GM23338 (cell line): ENCODE measurements at regions not wholly inside any gene's neighbourhood (a gene's known extent, or its start where the extent isn't known, plus 50 kb on each side); places are given as distances from the start of the nearest gene placed in this dataset.

Experiments
- ATAC-seq: fragments of 200-7000 bp; cut with Tn5 transposase; 3 replicates; pipeline ENCODE4 v1.9.1; 2020
- DNase-seq: peaks from one replicate; pipeline ENCODE4 v3.0.0-alpha.2; 2015; ENCODE audit warnings: low spot score
- H2AFZ ChIP-seq: fragments of 200-600 bp; sonication (generic); 2 replicates; pipeline ENCODE4 v1.8.0; 2016; ENCODE audit warnings: antibody characterized with exemption, mild to moderate bottlenecking, moderate library complexity
- H3F3A ChIP-seq: fragments of 200-600 bp; sonication (generic); replicated peaks from 2 replicates; pipeline ENCODE4 v1.8.0; 2017; ENCODE audit warnings: antibody characterized with exemption, mixed run types, low read depth
- H3K27ac ChIP-seq: fragments of 200-600 bp; sonication (generic); 2 replicates; pipeline ENCODE4 v1.6.1; 2016; ENCODE audit warnings: low read depth
- H3K27me3 ChIP-seq: fragments of 200-600 bp; sonication (generic); 2 replicates; pipeline ENCODE4 v1.8.0; 2016; ENCODE audit warnings: mild to moderate bottlenecking, mixed run types, moderate library complexity; ENCODE audit not compliant: insufficient read depth
- H3K36me3 ChIP-seq: fragments of 200-600 bp; sonication (generic); 2 replicates; pipeline ENCODE4 v1.8.0; 2016; ENCODE audit warnings: mild to moderate bottlenecking; ENCODE audit not compliant: insufficient read depth
- H3K4me1 ChIP-seq: fragments of 200-600 bp; sonication (generic); 2 replicates; pipeline ENCODE4 v1.8.0; 2016; ENCODE audit warnings: mild to moderate bottlenecking, moderate library complexity; ENCODE audit not compliant: insufficient read depth
- H3K4me2 ChIP-seq: fragments of 200-600 bp; sonication (generic); 2 replicates; pipeline ENCODE4 v1.7.1; 2017; ENCODE audit warnings: mixed run types
- H3K4me3 ChIP-seq: fragments of 200-600 bp; sonication (generic); 2 replicates; pipeline ENCODE4 v1.6.1; 2016; ENCODE audit warnings: mixed run types
- H3K79me2 ChIP-seq: fragments of 200-600 bp; sonication (generic); replicated peaks from 2 replicates; pipeline ENCODE4 v1.8.0; 2017; ENCODE audit warnings: mild to moderate bottlenecking; ENCODE audit not compliant: insufficient read depth
- H3K9me2 ChIP-seq: fragments of 200-600 bp; sonication (generic); 2 replicates; pipeline ENCODE4 v1.8.0; 2017; ENCODE audit not compliant: insufficient read depth
- H4K20me1 ChIP-seq: fragments of 200-600 bp; sonication (generic); replicated peaks from 2 replicates; pipeline ENCODE4 v1.8.0; 2017; ENCODE audit warnings: mild to moderate bottlenecking; ENCODE audit not compliant: insufficient read depth
- H3K27ac Mint-ChIP-seq: 2 replicates; pipeline ENCODE4 v1.8.0; 2020; ENCODE audit warnings: inconsistent platforms, mild to moderate bottlenecking, moderate library complexity, mixed read lengths
- H3K27me3 Mint-ChIP-seq: 3 replicates; pipeline ENCODE4 v1.8.0; 2022; ENCODE audit warnings: low read depth, mild to moderate bottlenecking, moderate library complexity, mixed read lengths, inconsistent platforms; ENCODE audit not compliant: insufficient read depth, poor library complexity
- H3K36me3 Mint-ChIP-seq: 3 replicates; pipeline ENCODE4 v1.8.0; 2021; ENCODE audit warnings: low read depth, mild to moderate bottlenecking, inconsistent platforms, moderate library complexity, mixed read lengths
- H3K4me1 Mint-ChIP-seq: 3 replicates; pipeline ENCODE4 v1.8.0; 2020; ENCODE audit warnings: mild to moderate bottlenecking, inconsistent platforms, mixed read lengths
- H3K4me3 Mint-ChIP-seq: 3 replicates; pipeline ENCODE4 v1.8.0; 2021; ENCODE audit warnings: moderate library complexity, mild to moderate bottlenecking, inconsistent platforms, mixed read lengths
- H3K9me3 Mint-ChIP-seq: 3 replicates; pipeline ENCODE4 v1.8.0; 2020; ENCODE audit warnings: moderate library complexity, mild to moderate bottlenecking, inconsistent platforms, mixed read lengths
- CREB1 ChIP-seq: fragments of 250-450 bp; sonication (Bioruptor Pico); IDR thresholded peaks from 2 replicates; pipeline ENCODE4 v1.5.0; 2020; ENCODE audit warnings: low read depth, mild to moderate bottlenecking, moderate library complexity
- EZH2 ChIP-seq: fragments of 200-600 bp; sonication (generic); IDR thresholded peaks from one replicate; pipeline ENCODE4 v1.8.0; 2017; ENCODE audit warnings: antibody characterized with exemption, mild to moderate bottlenecking, low read depth; ENCODE audit not compliant: unreplicated experiment
- EZH2phosphoT487 ChIP-seq: fragments of 200-600 bp; sonication (generic); IDR thresholded peaks from one replicate; pipeline ENCODE4 v1.8.1; 2018; ENCODE audit warnings: antibody characterized with exemption; ENCODE audit not compliant: unreplicated experiment
- JUNB ChIP-seq: IDR thresholded peaks from one replicate; pipeline ENCODE4 v1.6.1; 2016; ENCODE audit warnings: antibody characterized with exemption; ENCODE audit not compliant: unreplicated experiment
- NANOG ChIP-seq: IDR thresholded peaks from 2 replicates; pipeline ENCODE4 v1.6.1; 2016; ENCODE audit warnings: antibody characterized with exemption, borderline replicate concordance
- POLR2AphosphoS5 ChIP-seq: IDR thresholded peaks from 2 replicates; pipeline ENCODE4 v1.6.1; 2016; ENCODE audit warnings: antibody characterized with exemption, low read depth
- STAT1 ChIP-seq: IDR thresholded peaks from one replicate; pipeline ENCODE4 v1.6.1; 2016; ENCODE audit warnings: antibody characterized with exemption; ENCODE audit not compliant: unreplicated experiment
- ZNF114 ChIP-seq: fragments of 250-450 bp; sonication (Bioruptor Pico); IDR thresholded peaks from 2 replicates; pipeline ENCODE4 v1.5.0; 2020; ENCODE audit warnings: mild to moderate bottlenecking, moderate library complexity
- ZNF331 ChIP-seq: fragments of 250-450 bp; sonication (Bioruptor Pico); IDR thresholded peaks from 2 replicates; pipeline ENCODE4 v1.5.0; 2020; ENCODE audit warnings: low read depth, mild to moderate bottlenecking, moderate library complexity
- TF ChIP-seq, protein P1 (sequence below): IDR thresholded peaks from 2 replicates; pipeline ENCODE4 v1.6.1; 2016; ENCODE audit warnings: antibody characterized with exemption
- TF ChIP-seq, protein P2 (sequence below): IDR thresholded peaks from one replicate; pipeline ENCODE4 v1.6.1; 2018; ENCODE audit warnings: antibody characterized with exemption; ENCODE audit not compliant: unreplicated experiment
- TF ChIP-seq, protein P3 (sequence below), 2 experiments: fragments of 200-600 bp in 1 of 2; sonication (generic) in 1 of 2; conservative IDR thresholded peaks; 2 replicates each; pipeline versions ENCODE4 v1.5.1 to v1.6.1; 2016 to 2017; ENCODE audit warnings: antibody characterized with exemption in 2 of 2, low read depth in 2 of 2, mild to moderate bottlenecking in 2 of 2, moderate library complexity in 1 of 2
- TF ChIP-seq, protein P4 (sequence below): fragments of 250-450 bp; sonication (Bioruptor Pico); IDR thresholded peaks from 2 replicates; pipeline ENCODE4 v1.5.0; 2020; ENCODE audit warnings: mild to moderate bottlenecking, moderate library complexity

DNA sequence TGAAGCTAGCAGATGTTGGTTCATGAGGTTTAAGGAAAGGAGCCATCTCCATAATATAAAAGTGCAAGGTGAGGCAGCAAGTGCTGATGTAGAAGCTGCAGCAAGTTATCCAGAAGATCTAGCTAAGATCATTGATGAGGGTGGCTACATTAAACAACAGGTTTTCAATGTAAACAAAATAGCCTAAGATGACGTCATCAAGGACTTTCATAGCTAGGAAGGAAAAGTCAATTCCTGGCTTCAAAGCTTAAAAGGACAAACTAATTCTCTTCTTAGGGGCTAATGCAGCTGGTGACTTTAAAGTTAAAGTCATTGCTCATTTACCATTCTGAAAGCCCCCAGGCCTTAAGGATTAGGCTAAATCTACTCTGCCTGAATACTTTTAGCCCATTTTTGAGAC, 141.9 kb downstream of the MID1IP1 start:
- peaks cover 12% of the 10 kb centered on the region; the same call in 2 of the 3 replicates for H3K9me3 Mint-ChIP-seq
- H3K9me2 ChIP-seq, result no peaks in the 10 kb centered on the region

More for the DNA sequence above, 141.9 kb downstream of the MID1IP1 start:
- no peak overlapping the region for H3K27ac Mint-ChIP-seq
- H3K27me3 ChIP-seq, result no peaks in the 10 kb centered on the region
- ATAC-seq (no peak), DNase-seq (no peak)
- H3K4me3 Mint-ChIP-seq, result no peak overlapping the region
- H3K79me2 ChIP-seq, result no peaks in the 10 kb centered on the region
- no peaks in the 10 kb centered on the region for H3K36me3 ChIP-seq
- no peaks in the 10 kb centered on the region for H4K20me1 ChIP-seq
- no peak overlapping the region for H3K4me3 ChIP-seq
- TF ChIP-seq, protein P1, sequence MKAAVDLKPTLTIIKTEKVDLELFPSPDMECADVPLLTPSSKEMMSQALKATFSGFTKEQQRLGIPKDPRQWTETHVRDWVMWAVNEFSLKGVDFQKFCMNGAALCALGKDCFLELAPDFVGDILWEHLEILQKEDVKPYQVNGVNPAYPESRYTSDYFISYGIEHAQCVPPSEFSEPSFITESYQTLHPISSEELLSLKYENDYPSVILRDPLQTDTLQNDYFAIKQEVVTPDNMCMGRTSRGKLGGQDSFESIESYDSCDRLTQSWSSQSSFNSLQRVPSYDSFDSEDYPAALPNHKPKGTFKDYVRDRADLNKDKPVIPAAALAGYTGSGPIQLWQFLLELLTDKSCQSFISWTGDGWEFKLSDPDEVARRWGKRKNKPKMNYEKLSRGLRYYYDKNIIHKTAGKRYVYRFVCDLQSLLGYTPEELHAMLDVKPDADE, result no peak
- no peak for TF ChIP-seq ZNF114 (CRISPR knock-in tag)
- no peak for TF ChIP-seq ZNF331 (CRISPR knock-in tag)
- TF ChIP-seq, protein P2, sequence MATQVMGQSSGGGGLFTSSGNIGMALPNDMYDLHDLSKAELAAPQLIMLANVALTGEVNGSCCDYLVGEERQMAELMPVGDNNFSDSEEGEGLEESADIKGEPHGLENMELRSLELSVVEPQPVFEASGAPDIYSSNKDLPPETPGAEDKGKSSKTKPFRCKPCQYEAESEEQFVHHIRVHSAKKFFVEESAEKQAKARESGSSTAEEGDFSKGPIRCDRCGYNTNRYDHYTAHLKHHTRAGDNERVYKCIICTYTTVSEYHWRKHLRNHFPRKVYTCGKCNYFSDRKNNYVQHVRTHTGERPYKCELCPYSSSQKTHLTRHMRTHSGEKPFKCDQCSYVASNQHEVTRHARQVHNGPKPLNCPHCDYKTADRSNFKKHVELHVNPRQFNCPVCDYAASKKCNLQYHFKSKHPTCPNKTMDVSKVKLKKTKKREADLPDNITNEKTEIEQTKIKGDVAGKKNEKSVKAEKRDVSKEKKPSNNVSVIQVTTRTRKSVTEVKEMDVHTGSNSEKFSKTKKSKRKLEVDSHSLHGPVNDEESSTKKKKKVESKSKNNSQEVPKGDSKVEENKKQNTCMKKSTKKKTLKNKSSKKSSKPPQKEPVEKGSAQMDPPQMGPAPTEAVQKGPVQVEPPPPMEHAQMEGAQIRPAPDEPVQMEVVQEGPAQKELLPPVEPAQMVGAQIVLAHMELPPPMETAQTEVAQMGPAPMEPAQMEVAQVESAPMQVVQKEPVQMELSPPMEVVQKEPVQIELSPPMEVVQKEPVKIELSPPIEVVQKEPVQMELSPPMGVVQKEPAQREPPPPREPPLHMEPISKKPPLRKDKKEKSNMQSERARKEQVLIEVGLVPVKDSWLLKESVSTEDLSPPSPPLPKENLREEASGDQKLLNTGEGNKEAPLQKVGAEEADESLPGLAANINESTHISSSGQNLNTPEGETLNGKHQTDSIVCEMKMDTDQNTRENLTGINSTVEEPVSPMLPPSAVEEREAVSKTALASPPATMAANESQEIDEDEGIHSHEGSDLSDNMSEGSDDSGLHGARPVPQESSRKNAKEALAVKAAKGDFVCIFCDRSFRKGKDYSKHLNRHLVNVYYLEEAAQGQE, result no peak
- TF ChIP-seq POLR2AphosphoS5, result no peak
- TF ChIP-seq NANOG, result no peak
- no peak for TF ChIP-seq STAT1
- no peak for TF ChIP-seq JUNB
- TF ChIP-seq EZH2, result no peak
- TF ChIP-seq EZH2phosphoT487, result no peak
- no peak for TF ChIP-seq CREB1
- TF ChIP-seq, protein P3, sequence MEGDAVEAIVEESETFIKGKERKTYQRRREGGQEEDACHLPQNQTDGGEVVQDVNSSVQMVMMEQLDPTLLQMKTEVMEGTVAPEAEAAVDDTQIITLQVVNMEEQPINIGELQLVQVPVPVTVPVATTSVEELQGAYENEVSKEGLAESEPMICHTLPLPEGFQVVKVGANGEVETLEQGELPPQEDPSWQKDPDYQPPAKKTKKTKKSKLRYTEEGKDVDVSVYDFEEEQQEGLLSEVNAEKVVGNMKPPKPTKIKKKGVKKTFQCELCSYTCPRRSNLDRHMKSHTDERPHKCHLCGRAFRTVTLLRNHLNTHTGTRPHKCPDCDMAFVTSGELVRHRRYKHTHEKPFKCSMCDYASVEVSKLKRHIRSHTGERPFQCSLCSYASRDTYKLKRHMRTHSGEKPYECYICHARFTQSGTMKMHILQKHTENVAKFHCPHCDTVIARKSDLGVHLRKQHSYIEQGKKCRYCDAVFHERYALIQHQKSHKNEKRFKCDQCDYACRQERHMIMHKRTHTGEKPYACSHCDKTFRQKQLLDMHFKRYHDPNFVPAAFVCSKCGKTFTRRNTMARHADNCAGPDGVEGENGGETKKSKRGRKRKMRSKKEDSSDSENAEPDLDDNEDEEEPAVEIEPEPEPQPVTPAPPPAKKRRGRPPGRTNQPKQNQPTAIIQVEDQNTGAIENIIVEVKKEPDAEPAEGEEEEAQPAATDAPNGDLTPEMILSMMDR (conservative IDR thresholded peaks at IDR 0.05; ENCODE audit: low read depth in 2 of 2), result no peak
- TF ChIP-seq, protein P4, sequence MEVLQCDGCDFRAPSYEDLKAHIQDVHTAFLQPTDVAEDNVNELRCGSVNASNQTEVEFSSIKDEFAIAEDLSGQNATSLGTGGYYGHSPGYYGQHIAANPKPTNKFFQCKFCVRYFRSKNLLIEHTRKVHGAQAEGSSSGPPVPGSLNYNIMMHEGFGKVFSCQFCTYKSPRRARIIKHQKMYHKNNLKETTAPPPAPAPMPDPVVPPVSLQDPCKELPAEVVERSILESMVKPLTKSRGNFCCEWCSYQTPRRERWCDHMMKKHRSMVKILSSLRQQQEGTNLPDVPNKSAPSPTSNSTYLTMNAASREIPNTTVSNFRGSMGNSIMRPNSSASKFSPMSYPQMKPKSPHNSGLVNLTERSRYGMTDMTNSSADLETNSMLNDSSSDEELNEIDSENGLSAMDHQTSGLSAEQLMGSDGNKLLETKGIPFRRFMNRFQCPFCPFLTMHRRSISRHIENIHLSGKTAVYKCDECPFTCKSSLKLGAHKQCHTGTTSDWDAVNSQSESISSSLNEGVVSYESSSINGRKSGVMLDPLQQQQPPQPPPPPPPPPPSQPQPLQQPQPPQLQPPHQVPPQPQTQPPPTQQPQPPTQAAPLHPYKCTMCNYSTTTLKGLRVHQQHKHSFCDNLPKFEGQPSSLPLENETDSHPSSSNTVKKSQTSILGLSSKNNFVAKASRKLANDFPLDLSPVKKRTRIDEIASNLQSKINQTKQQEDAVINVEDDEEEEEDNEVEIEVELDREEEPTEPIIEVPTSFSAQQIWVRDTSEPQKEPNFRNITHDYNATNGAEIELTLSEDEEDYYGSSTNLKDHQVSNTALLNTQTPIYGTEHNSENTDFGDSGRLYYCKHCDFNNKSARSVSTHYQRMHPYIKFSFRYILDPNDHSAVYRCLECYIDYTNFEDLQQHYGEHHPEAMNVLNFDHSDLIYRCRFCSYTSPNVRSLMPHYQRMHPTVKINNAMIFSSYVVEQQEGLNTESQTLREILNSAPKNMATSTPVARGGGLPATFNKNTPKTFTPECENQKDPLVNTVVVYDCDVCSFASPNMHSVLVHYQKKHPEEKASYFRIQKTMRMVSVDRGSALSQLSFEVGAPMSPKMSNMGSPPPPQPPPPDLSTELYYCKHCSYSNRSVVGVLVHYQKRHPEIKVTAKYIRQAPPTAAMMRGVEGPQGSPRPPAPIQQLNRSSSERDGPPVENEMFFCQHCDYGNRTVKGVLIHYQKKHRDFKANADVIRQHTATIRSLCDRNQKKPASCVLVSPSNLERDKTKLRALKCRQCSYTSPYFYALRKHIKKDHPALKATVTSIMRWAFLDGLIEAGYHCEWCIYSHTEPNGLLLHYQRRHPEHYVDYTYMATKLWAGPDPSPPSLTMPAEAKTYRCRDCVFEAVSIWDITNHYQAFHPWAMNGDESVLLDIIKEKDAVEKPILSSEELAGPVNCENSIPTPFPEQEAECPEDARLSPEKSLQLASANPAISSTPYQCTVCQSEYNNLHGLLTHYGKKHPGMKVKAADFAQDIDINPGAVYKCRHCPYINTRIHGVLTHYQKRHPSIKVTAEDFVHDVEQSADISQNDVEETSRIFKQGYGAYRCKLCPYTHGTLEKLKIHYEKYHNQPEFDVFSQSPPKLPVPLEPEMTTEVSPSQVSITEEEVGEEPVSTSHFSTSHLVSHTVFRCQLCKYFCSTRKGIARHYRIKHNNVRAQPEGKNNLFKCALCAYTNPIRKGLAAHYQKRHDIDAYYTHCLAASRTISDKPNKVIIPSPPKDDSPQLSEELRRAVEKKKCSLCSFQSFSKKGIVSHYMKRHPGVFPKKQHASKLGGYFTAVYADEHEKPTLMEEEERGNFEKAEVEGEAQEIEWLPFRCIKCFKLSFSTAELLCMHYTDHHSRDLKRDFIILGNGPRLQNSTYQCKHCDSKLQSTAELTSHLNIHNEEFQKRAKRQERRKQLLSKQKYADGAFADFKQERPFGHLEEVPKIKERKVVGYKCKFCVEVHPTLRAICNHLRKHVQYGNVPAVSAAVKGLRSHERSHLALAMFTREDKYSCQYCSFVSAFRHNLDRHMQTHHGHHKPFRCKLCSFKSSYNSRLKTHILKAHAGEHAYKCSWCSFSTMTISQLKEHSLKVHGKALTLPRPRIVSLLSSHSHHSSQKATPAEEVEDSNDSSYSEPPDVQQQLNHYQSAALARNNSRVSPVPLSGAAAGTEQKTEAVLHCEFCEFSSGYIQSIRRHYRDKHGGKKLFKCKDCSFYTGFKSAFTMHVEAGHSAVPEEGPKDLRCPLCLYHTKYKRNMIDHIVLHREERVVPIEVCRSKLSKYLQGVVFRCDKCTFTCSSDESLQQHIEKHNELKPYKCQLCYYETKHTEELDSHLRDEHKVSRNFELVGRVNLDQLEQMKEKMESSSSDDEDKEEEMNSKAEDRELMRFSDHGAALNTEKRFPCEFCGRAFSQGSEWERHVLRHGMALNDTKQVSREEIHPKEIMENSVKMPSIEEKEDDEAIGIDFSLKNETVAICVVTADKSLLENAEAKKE (CRISPR knock-in tag), result no peak
- no peak overlapping the region for H3K4me2 ChIP-seq
- H3F3A ChIP-seq, result no peaks in the 10 kb centered on the region
- no peaks in the 10 kb centered on the region for H3K27me3 Mint-ChIP-seq
- no peak overlapping the region for H2AFZ ChIP-seq
- H3K4me1 ChIP-seq, result no peaks in the 10 kb centered on the region
- H3K36me3 Mint-ChIP-seq, result no peaks in the 10 kb centered on the region
- no peaks in the 10 kb centered on the region for H3K4me1 Mint-ChIP-seq
- no peak overlapping the region for H3K27ac ChIP-seq
